Activated naive CD8-positive, alpha-beta T cell treated with anti-CD3 and anti-CD28 coated beads, Interleukin-2, amount 10 ng/mL, durations not matched to agents 7 days and 5 days (primary cell): ENCODE measurements at regions not wholly inside any gene's neighbourhood (a gene's known extent, or its start where the extent isn't known, plus 50 kb on each side); places are given as distances from the start of the nearest gene placed in this dataset.
"Not testable (repeated sequence)": the region's sequence is repeated elsewhere in the genome, so short reads cannot be mapped to it uniquely, and the experiment has no call there.

ENCODE experiments used
- ATAC-seq: fragments of 150-1000 bp; cut with Tn5 transposase; one replicate; pipeline ENCODE4 v1.10.0; 2021; ENCODE audit warnings: low read depth, moderate library complexity
- POLR2A ChIA-PET: fragments of 350-600 bp; sonication (Branson Sonifier 250); formaldehyde crosslinking; loops from one replicate; lab custom pipeline; 2021; ENCODE audit warnings: antibody characterized with exemption; lab: Charles Lee
- DNase-seq: peaks from one replicate; pipeline ENCODE4 v3.0.0; 2021
- H3K27ac Mint-ChIP-seq: one replicate; pipeline ENCODE4 v1.8.0; 2022; ENCODE audit warnings: mild to moderate bottlenecking, mixed read lengths
- H3K27me3 Mint-ChIP-seq: one replicate; pipeline ENCODE4 v1.8.0; 2022; ENCODE audit warnings: mild to moderate bottlenecking, moderate library complexity, mixed read lengths
- H3K36me3 Mint-ChIP-seq: one replicate; pipeline ENCODE4 v1.8.0; 2021; ENCODE audit warnings: mild to moderate bottlenecking, mixed read lengths
- H3K4me1 Mint-ChIP-seq: one replicate; pipeline ENCODE4 v1.8.0; 2021; ENCODE audit warnings: mixed read lengths
- H3K4me3 Mint-ChIP-seq: one replicate; pipeline ENCODE4 v1.8.0; 2022; ENCODE audit warnings: mild to moderate bottlenecking, moderate library complexity, mixed read lengths
- H3K9me3 Mint-ChIP-seq: one replicate; pipeline ENCODE4 v1.8.0; 2021; ENCODE audit warnings: mixed read lengths

- Mint-ChIP-seq H3K27ac (no peak overlapping the region), H3K27me3 (no peaks in the 10 kb centered on the region), H3K4me1 (no peaks in the 10 kb centered on the region), H3K9me3 (peaks cover 1% of the 10 kb centered on the region), H3K36me3 (no peaks in the 10 kb centered on the region), H3K4me3 (no peak overlapping the region)
- ATAC-seq: no peak
- no peak for DNase-seq
- POLR2A ChIA-PET: no interaction called here
Measured at GRCh38 chr4:66930206-66930605, 615.1 kb downstream of the CENPC start.

GRCh38 chr4:66929748-66930147 is 615.6 kb downstream of the CENPC start:
- Mint-ChIP-seq H3K9me3 (peaks cover 1% of the 10 kb centered on the region), H3K27ac (no peak overlapping the region), H3K4me1 (no peaks in the 10 kb centered on the region), H3K4me3 (no peak overlapping the region), H3K36me3 (no peaks in the 10 kb centered on the region), H3K27me3 (no peaks in the 10 kb centered on the region)
- ATAC-seq: no peak
- POLR2A ChIA-PET: no interaction called here
- no peak for DNase-seq

- H3K4me3 Mint-ChIP-seq, H3K36me3 Mint-ChIP-seq: not testable (repeated sequence)
Measured at GRCh38 chr4:66928881-66929280, 616.4 kb downstream of the CENPC start.

GRCh38 chr4:66927937-66928336 is 617.4 kb downstream of the CENPC start:
- no peaks in the 10 kb centered on the region for H3K4me1 Mint-ChIP-seq
- no peaks in the 10 kb centered on the region for H3K36me3 Mint-ChIP-seq
- DNase-seq (no peak), ATAC-seq (no peak)
- H3K27ac Mint-ChIP-seq: no peak overlapping the region
- no peak overlapping the region for H3K4me3 Mint-ChIP-seq
- POLR2A ChIA-PET: no interaction called here
- no peaks in the 10 kb centered on the region for H3K27me3 Mint-ChIP-seq
- peaks cover 1% of the 10 kb centered on the region for H3K9me3 Mint-ChIP-seq

More at GRCh38 chr4:66928881-66929280, 616.4 kb downstream of the CENPC start:
- H3K4me1 Mint-ChIP-seq, H3K27me3 Mint-ChIP-seq, H3K9me3 Mint-ChIP-seq, ATAC-seq, DNase-seq, POLR2A ChIA-PET, H3K27ac Mint-ChIP-seq: not testable (repeated sequence)

DNA sequence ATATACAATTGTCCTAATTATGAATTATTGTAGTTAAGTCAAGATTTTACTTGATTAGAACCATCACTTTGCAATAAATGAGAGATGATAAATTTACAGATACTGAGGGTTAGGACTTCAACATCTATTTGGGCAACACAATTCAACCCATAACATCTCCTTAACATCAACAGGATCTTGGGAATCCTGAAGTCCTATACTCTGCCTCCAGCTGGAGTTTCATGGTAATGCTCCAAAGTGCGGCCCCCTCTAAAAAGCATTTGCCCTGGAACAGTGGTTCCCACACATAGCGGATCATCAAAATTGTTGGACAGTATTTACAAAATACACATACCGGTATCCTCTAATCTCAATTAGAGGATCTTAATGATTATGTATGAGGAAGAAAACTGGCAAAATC is 618.6 kb downstream of the CENPC start:
- ATAC-seq: no peak
- Mint-ChIP-seq H3K36me3 (no peaks in the 10 kb centered on the region), H3K27me3 (no peaks in the 10 kb centered on the region), H3K4me3 (no peak overlapping the region), H3K27ac (no peak overlapping the region), H3K4me1 (no peaks in the 10 kb centered on the region), H3K9me3 (no peaks in the 10 kb centered on the region)
- POLR2A ChIA-PET: no interaction called here
- DNase-seq: no peak

DNA sequence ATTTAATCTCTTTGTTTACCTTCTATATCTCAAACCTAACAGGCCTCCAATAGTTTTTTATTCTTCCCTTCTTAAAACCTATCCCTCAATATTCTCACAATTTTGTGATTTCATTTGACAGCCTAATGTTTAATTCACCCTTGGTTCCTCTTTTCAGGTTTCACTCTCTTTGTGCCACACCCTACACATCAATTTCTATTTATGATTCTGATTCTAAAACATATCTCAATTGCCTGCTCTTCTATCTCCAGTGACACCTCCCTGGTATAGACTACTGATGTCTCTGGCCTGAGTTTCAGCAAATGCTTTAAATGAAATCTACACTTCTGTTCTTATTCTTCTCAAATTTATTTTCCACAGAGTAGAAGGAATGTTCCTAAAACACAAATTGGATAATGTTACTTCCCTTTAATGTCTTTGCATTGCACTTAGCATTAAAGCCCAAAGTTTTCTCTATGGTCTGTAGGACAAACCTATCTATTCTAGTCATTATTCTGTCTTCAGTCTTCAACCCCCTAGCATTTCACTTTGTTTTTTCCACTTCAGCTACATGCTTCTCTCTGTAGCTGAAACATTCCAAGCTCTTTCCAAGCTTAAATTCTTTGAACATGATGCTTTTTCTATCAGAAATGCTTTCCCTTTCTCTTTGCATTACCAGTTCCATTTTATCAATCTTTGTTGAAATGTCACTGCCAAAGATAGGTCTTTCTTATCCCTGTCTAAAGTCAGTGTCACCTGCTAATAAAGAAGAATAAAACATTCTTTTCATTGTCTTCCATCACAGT is 622.0 kb downstream of the CENPC start:
- no peaks in the 10 kb centered on the region for H3K9me3 Mint-ChIP-seq
- DNase-seq: no peak

DNA sequence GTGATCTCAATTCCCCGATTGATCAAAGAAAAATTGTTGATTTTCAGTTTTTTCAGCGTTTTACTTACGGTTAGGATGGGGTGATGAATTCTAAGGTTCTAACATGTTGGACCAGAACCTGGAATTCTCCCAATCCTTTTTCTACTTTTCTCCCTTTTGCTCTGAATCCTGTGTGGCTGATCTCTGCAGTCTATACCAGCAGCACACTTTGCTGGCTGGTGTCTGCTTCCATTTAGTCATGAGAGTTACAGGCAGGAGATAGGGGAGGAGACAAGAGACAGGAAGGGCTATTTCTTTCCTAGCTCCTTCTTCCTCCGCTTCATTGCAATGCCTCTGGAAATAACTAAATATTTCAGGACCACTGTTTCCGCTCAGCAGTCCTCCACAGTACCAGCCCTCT is 623.9 kb downstream of the CENPC start:
- Mint-ChIP-seq H3K4me1 (no peaks in the 10 kb centered on the region), H3K36me3 (no peaks in the 10 kb centered on the region), H3K27me3 (no peaks in the 10 kb centered on the region), H3K27ac (no peak overlapping the region), H3K4me3 (no peak overlapping the region), H3K9me3 (no peaks in the 10 kb centered on the region)
- DNase-seq (no peak), ATAC-seq (no peak)
- POLR2A ChIA-PET: no interaction called here

More for the DNA sequence above, 622.0 kb downstream of the CENPC start:
- Mint-ChIP-seq H3K4me3 (no peak overlapping the region), H3K27ac (no peak overlapping the region), H3K4me1 (no peaks in the 10 kb centered on the region), H3K27me3 (no peaks in the 10 kb centered on the region), H3K36me3 (no peaks in the 10 kb centered on the region)
- no peak for ATAC-seq
- POLR2A ChIA-PET: no interaction called here

DNA sequence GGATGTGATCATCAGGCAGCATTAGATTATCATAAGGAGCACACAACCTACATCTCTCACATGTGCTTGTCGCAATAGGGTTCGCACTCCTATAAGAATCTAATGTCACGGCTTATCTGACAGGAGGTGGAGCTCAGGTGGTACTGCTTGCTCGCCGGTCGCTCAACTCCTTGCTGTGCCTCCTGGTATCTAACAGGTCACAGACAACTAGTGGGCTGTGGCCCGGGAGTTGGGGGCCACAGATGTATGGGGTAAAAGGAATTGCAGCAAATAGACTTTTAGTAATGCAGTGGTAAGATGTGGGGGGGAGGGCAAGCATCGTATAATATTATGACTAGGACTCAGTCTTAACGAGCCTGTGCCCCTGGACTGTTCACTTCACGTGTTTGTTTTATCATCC is 624.8 kb downstream of the CENPC start:
- no peaks in the 10 kb centered on the region for H3K36me3 Mint-ChIP-seq
- DNase-seq: no peak
- no peak overlapping the region for H3K27ac Mint-ChIP-seq
- no peaks in the 10 kb centered on the region for H3K4me1 Mint-ChIP-seq
- no peaks in the 10 kb centered on the region for H3K27me3 Mint-ChIP-seq
- H3K9me3 Mint-ChIP-seq: no peaks in the 10 kb centered on the region
- no peak overlapping the region for H3K4me3 Mint-ChIP-seq
- POLR2A ChIA-PET: no interaction called here
- ATAC-seq: no peak

GRCh38 chr4:66911880-66912279 is 633.4 kb downstream of the CENPC start:
- no peaks in the 10 kb centered on the region for H3K4me1 Mint-ChIP-seq
- no peak for ATAC-seq
- no peak for DNase-seq
- no peaks in the 10 kb centered on the region for H3K9me3 Mint-ChIP-seq
- no peaks in the 10 kb centered on the region for H3K27me3 Mint-ChIP-seq
- no peak overlapping the region for H3K4me3 Mint-ChIP-seq
- no peak overlapping the region for H3K27ac Mint-ChIP-seq
- H3K36me3 Mint-ChIP-seq: no peaks in the 10 kb centered on the region
- POLR2A ChIA-PET: no interaction called here

- no peaks in the 10 kb centered on the region for H3K36me3 Mint-ChIP-seq
- POLR2A ChIA-PET: no interaction called here
- H3K27me3 Mint-ChIP-seq: no peaks in the 10 kb centered on the region
Measured at GRCh38 chr4:66906314-66906713, 639.0 kb downstream of the CENPC start.

DNA sequence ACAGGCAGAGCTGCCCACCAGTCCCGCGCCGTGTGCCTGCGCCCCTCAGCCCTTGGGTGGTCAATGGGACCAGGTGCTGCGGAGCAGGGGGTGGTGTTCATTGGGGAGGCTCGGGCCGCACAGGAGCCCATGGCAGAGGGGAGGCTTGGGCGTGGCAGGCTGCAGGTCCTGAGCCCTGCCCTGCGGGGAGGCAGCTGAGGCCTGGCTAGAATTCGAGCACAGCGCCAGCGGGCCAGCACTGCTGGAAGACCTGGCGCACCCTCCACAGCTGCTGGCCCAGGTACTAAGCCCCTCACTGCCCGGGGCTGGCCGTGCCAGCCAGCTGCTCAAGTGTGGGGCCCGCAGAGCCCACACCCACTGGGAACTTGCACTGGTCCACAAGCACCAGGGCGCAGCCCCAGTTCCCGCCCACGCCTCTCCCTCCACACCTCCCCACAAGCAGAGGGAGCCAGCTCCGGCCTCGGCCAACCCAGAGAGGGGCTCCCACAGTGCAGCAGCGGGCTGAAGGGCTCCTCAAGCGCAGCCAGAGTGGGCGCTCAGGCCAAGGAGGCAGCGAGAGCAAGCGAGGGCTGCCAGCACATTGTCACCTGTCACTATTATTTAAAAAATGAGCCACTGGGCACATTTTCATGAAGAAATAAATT is 645.8 kb downstream of the CENPC start:
- no peak overlapping the region for H3K4me3 Mint-ChIP-seq
- no peaks in the 10 kb centered on the region for H3K36me3 Mint-ChIP-seq
- H3K9me3 Mint-ChIP-seq: no peaks in the 10 kb centered on the region
- H3K27me3 Mint-ChIP-seq: no peaks in the 10 kb centered on the region
- DNase-seq: no peak
- no peak overlapping the region for H3K27ac Mint-ChIP-seq
- ATAC-seq: no peak
- H3K4me1 Mint-ChIP-seq: no peaks in the 10 kb centered on the region
- POLR2A ChIA-PET: no interaction called here

More at GRCh38 chr4:66906314-66906713, 639.0 kb downstream of the CENPC start:
- DNase-seq (no peak), ATAC-seq (no peak)
- Mint-ChIP-seq H3K4me1 (no peaks in the 10 kb centered on the region), H3K9me3 (no peaks in the 10 kb centered on the region), H3K4me3 (no peak overlapping the region), H3K27ac (no peak overlapping the region)

DNA sequence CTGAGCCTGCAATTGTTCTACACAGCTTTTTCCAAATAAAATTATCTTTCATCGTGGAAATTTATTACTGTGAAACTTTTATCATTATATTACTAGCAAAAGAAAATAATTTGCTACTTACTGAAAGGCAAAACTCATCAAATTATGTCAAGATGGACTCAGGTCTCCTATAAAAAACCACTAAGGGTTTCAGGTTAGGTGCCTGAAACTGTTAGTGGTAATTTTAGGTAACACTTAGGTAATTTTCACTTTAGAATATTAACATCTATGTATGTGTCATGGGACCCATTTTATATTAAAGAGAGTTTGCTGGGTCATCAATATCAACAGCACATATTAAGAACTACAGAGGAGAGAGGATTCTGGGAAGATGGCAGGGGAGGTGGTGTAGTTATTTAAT is 651.5 kb downstream of the CENPC start:
- ATAC-seq: no peak
- POLR2A ChIA-PET: no interaction called here
- no peak overlapping the region for H3K27ac Mint-ChIP-seq

DNA sequence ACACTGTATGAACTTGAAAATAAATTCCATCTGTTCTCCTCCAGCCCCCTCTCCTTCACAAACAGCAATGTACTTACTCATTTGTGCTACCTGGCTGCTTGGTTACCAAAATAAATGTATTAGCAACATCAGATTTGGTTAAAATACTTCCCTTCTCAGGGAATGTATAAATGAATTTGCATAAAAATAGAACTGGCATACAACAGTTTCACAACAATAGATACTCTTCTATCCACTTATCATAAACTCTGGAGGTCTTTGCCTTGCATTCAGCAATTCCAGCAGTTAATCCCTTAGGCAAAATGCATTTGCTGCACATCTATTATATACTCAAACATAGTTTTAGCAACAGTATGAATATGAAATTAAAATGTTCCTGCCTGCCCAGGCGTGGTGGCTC is 658.2 kb downstream of the CENPC start:
- ATAC-seq (no peak), DNase-seq (no peak)
- Mint-ChIP-seq H3K4me3 (no peak overlapping the region), H3K27ac (no peak overlapping the region), H3K36me3 (no peaks in the 10 kb centered on the region), H3K9me3 (peaks cover 4% of the 10 kb centered on the region), H3K27me3 (no peaks in the 10 kb centered on the region), H3K4me1 (no peaks in the 10 kb centered on the region)
- POLR2A ChIA-PET: no interaction called here

More for the DNA sequence above, 651.5 kb downstream of the CENPC start:
- no peaks in the 10 kb centered on the region for H3K4me1 Mint-ChIP-seq
- no peak overlapping the region for H3K4me3 Mint-ChIP-seq
- H3K9me3 Mint-ChIP-seq: no peaks in the 10 kb centered on the region
- H3K36me3 Mint-ChIP-seq: no peaks in the 10 kb centered on the region
- H3K27me3 Mint-ChIP-seq: no peaks in the 10 kb centered on the region
- DNase-seq: no peak

GRCh38 chr4:66885501-66886165 is 659.7 kb downstream of the CENPC start:
- POLR2A ChIA-PET: no interaction called here
- Mint-ChIP-seq H3K9me3 (peaks cover 4% of the 10 kb centered on the region), H3K27me3 (no peaks in the 10 kb centered on the region), H3K27ac (no peak overlapping the region), H3K4me3 (no peak overlapping the region), H3K4me1 (no peaks in the 10 kb centered on the region), H3K36me3 (no peaks in the 10 kb centered on the region)
- DNase-seq (no peak), ATAC-seq (no peak)
